GM23338 (cell line): ENCODE measurements at regions not wholly inside any gene's neighbourhood (a gene's known extent, or its start where the extent isn't known, plus 50 kb on each side); places are given as distances from the start of the nearest gene placed in this dataset.

Experiments
- ATAC-seq: fragments of 200-7000 bp; cut with Tn5 transposase; 3 replicates; pipeline ENCODE4 v1.9.1; 2020
- DNase-seq: peaks from one replicate; pipeline ENCODE4 v3.0.0-alpha.2; 2015; ENCODE audit warnings: low spot score
- H2AFZ ChIP-seq: fragments of 200-600 bp; sonication (generic); 2 replicates; pipeline ENCODE4 v1.8.0; 2016; ENCODE audit warnings: antibody characterized with exemption, mild to moderate bottlenecking, moderate library complexity
- H3F3A ChIP-seq: fragments of 200-600 bp; sonication (generic); replicated peaks from 2 replicates; pipeline ENCODE4 v1.8.0; 2017; ENCODE audit warnings: antibody characterized with exemption, mixed run types, low read depth
- H3K27ac ChIP-seq: fragments of 200-600 bp; sonication (generic); 2 replicates; pipeline ENCODE4 v1.6.1; 2016; ENCODE audit warnings: low read depth
- H3K27me3 ChIP-seq: fragments of 200-600 bp; sonication (generic); 2 replicates; pipeline ENCODE4 v1.8.0; 2016; ENCODE audit warnings: mild to moderate bottlenecking, mixed run types, moderate library complexity; ENCODE audit not compliant: insufficient read depth
- H3K36me3 ChIP-seq: fragments of 200-600 bp; sonication (generic); 2 replicates; pipeline ENCODE4 v1.8.0; 2016; ENCODE audit warnings: mild to moderate bottlenecking; ENCODE audit not compliant: insufficient read depth
- H3K4me1 ChIP-seq: fragments of 200-600 bp; sonication (generic); 2 replicates; pipeline ENCODE4 v1.8.0; 2016; ENCODE audit warnings: mild to moderate bottlenecking, moderate library complexity; ENCODE audit not compliant: insufficient read depth
- H3K4me2 ChIP-seq: fragments of 200-600 bp; sonication (generic); 2 replicates; pipeline ENCODE4 v1.7.1; 2017; ENCODE audit warnings: mixed run types
- H3K4me3 ChIP-seq: fragments of 200-600 bp; sonication (generic); 2 replicates; pipeline ENCODE4 v1.6.1; 2016; ENCODE audit warnings: mixed run types
- H3K79me2 ChIP-seq: fragments of 200-600 bp; sonication (generic); replicated peaks from 2 replicates; pipeline ENCODE4 v1.8.0; 2017; ENCODE audit warnings: mild to moderate bottlenecking; ENCODE audit not compliant: insufficient read depth
- H3K9me2 ChIP-seq: fragments of 200-600 bp; sonication (generic); 2 replicates; pipeline ENCODE4 v1.8.0; 2017; ENCODE audit not compliant: insufficient read depth
- H4K20me1 ChIP-seq: fragments of 200-600 bp; sonication (generic); replicated peaks from 2 replicates; pipeline ENCODE4 v1.8.0; 2017; ENCODE audit warnings: mild to moderate bottlenecking; ENCODE audit not compliant: insufficient read depth
- H3K27ac Mint-ChIP-seq: 2 replicates; pipeline ENCODE4 v1.8.0; 2020; ENCODE audit warnings: inconsistent platforms, mild to moderate bottlenecking, moderate library complexity, mixed read lengths
- H3K27me3 Mint-ChIP-seq: 3 replicates; pipeline ENCODE4 v1.8.0; 2022; ENCODE audit warnings: low read depth, mild to moderate bottlenecking, moderate library complexity, mixed read lengths, inconsistent platforms; ENCODE audit not compliant: insufficient read depth, poor library complexity
- H3K36me3 Mint-ChIP-seq: 3 replicates; pipeline ENCODE4 v1.8.0; 2021; ENCODE audit warnings: low read depth, mild to moderate bottlenecking, inconsistent platforms, moderate library complexity, mixed read lengths
- H3K4me1 Mint-ChIP-seq: 3 replicates; pipeline ENCODE4 v1.8.0; 2020; ENCODE audit warnings: mild to moderate bottlenecking, inconsistent platforms, mixed read lengths
- H3K4me3 Mint-ChIP-seq: 3 replicates; pipeline ENCODE4 v1.8.0; 2021; ENCODE audit warnings: moderate library complexity, mild to moderate bottlenecking, inconsistent platforms, mixed read lengths
- H3K9me3 Mint-ChIP-seq: 3 replicates; pipeline ENCODE4 v1.8.0; 2020; ENCODE audit warnings: moderate library complexity, mild to moderate bottlenecking, inconsistent platforms, mixed read lengths
- CREB1 ChIP-seq: fragments of 250-450 bp; sonication (Bioruptor Pico); IDR thresholded peaks from 2 replicates; pipeline ENCODE4 v1.5.0; 2020; ENCODE audit warnings: low read depth, mild to moderate bottlenecking, moderate library complexity
- EZH2 ChIP-seq: fragments of 200-600 bp; sonication (generic); IDR thresholded peaks from one replicate; pipeline ENCODE4 v1.8.0; 2017; ENCODE audit warnings: antibody characterized with exemption, mild to moderate bottlenecking, low read depth; ENCODE audit not compliant: unreplicated experiment
- JUNB ChIP-seq: IDR thresholded peaks from one replicate; pipeline ENCODE4 v1.6.1; 2016; ENCODE audit warnings: antibody characterized with exemption; ENCODE audit not compliant: unreplicated experiment
- STAT1 ChIP-seq: IDR thresholded peaks from one replicate; pipeline ENCODE4 v1.6.1; 2016; ENCODE audit warnings: antibody characterized with exemption; ENCODE audit not compliant: unreplicated experiment
- ZNF331 ChIP-seq: fragments of 250-450 bp; sonication (Bioruptor Pico); IDR thresholded peaks from 2 replicates; pipeline ENCODE4 v1.5.0; 2020; ENCODE audit warnings: low read depth, mild to moderate bottlenecking, moderate library complexity
- TF ChIP-seq, protein P1 (sequence below): IDR thresholded peaks from one replicate; pipeline ENCODE4 v1.6.1; 2018; ENCODE audit warnings: antibody characterized with exemption; ENCODE audit not compliant: unreplicated experiment
- TF ChIP-seq, protein P2 (sequence below): fragments of 250-450 bp; sonication (Bioruptor Pico); IDR thresholded peaks from 2 replicates; pipeline ENCODE4 v1.5.0; 2020; ENCODE audit warnings: mild to moderate bottlenecking, moderate library complexity

DNA sequence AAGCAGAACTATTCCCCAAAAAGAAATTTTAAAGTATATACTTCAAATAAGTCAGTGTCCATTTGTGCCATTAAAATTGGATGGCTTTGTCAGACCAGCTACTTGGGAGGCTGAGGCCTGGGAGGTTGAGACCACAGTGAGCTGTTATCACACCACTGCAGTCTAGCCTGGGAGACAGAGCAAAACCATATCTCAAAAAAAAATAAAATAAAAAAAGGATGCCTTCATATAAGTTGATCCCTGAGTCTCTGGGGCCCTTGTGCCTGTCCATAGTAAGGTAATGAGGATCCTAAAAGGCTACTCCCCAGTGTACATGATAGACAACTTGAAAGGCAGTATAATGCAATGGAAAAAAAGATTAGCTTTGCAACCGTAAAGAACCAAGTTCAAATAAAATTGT is 81.2 kb upstream of the BARHL2 start:
- Mint-ChIP-seq H3K36me3 (no peaks in the 10 kb centered on the region), H3K9me3 (no peaks in the 10 kb centered on the region), H3K4me1 (peaks cover 12% of the 10 kb centered on the region; the same call in 2 of the 3 replicates), H3K4me3 (no peak overlapping the region), H3K27me3 (peaks cover 6% of the 10 kb centered on the region), H3K27ac (no peak overlapping the region)
- no peak for TF ChIP-seq EZH2
- no peak for TF ChIP-seq ZNF331 (CRISPR knock-in tag)
- TF ChIP-seq, protein P1, sequence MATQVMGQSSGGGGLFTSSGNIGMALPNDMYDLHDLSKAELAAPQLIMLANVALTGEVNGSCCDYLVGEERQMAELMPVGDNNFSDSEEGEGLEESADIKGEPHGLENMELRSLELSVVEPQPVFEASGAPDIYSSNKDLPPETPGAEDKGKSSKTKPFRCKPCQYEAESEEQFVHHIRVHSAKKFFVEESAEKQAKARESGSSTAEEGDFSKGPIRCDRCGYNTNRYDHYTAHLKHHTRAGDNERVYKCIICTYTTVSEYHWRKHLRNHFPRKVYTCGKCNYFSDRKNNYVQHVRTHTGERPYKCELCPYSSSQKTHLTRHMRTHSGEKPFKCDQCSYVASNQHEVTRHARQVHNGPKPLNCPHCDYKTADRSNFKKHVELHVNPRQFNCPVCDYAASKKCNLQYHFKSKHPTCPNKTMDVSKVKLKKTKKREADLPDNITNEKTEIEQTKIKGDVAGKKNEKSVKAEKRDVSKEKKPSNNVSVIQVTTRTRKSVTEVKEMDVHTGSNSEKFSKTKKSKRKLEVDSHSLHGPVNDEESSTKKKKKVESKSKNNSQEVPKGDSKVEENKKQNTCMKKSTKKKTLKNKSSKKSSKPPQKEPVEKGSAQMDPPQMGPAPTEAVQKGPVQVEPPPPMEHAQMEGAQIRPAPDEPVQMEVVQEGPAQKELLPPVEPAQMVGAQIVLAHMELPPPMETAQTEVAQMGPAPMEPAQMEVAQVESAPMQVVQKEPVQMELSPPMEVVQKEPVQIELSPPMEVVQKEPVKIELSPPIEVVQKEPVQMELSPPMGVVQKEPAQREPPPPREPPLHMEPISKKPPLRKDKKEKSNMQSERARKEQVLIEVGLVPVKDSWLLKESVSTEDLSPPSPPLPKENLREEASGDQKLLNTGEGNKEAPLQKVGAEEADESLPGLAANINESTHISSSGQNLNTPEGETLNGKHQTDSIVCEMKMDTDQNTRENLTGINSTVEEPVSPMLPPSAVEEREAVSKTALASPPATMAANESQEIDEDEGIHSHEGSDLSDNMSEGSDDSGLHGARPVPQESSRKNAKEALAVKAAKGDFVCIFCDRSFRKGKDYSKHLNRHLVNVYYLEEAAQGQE = no peak
- TF ChIP-seq, protein P2, sequence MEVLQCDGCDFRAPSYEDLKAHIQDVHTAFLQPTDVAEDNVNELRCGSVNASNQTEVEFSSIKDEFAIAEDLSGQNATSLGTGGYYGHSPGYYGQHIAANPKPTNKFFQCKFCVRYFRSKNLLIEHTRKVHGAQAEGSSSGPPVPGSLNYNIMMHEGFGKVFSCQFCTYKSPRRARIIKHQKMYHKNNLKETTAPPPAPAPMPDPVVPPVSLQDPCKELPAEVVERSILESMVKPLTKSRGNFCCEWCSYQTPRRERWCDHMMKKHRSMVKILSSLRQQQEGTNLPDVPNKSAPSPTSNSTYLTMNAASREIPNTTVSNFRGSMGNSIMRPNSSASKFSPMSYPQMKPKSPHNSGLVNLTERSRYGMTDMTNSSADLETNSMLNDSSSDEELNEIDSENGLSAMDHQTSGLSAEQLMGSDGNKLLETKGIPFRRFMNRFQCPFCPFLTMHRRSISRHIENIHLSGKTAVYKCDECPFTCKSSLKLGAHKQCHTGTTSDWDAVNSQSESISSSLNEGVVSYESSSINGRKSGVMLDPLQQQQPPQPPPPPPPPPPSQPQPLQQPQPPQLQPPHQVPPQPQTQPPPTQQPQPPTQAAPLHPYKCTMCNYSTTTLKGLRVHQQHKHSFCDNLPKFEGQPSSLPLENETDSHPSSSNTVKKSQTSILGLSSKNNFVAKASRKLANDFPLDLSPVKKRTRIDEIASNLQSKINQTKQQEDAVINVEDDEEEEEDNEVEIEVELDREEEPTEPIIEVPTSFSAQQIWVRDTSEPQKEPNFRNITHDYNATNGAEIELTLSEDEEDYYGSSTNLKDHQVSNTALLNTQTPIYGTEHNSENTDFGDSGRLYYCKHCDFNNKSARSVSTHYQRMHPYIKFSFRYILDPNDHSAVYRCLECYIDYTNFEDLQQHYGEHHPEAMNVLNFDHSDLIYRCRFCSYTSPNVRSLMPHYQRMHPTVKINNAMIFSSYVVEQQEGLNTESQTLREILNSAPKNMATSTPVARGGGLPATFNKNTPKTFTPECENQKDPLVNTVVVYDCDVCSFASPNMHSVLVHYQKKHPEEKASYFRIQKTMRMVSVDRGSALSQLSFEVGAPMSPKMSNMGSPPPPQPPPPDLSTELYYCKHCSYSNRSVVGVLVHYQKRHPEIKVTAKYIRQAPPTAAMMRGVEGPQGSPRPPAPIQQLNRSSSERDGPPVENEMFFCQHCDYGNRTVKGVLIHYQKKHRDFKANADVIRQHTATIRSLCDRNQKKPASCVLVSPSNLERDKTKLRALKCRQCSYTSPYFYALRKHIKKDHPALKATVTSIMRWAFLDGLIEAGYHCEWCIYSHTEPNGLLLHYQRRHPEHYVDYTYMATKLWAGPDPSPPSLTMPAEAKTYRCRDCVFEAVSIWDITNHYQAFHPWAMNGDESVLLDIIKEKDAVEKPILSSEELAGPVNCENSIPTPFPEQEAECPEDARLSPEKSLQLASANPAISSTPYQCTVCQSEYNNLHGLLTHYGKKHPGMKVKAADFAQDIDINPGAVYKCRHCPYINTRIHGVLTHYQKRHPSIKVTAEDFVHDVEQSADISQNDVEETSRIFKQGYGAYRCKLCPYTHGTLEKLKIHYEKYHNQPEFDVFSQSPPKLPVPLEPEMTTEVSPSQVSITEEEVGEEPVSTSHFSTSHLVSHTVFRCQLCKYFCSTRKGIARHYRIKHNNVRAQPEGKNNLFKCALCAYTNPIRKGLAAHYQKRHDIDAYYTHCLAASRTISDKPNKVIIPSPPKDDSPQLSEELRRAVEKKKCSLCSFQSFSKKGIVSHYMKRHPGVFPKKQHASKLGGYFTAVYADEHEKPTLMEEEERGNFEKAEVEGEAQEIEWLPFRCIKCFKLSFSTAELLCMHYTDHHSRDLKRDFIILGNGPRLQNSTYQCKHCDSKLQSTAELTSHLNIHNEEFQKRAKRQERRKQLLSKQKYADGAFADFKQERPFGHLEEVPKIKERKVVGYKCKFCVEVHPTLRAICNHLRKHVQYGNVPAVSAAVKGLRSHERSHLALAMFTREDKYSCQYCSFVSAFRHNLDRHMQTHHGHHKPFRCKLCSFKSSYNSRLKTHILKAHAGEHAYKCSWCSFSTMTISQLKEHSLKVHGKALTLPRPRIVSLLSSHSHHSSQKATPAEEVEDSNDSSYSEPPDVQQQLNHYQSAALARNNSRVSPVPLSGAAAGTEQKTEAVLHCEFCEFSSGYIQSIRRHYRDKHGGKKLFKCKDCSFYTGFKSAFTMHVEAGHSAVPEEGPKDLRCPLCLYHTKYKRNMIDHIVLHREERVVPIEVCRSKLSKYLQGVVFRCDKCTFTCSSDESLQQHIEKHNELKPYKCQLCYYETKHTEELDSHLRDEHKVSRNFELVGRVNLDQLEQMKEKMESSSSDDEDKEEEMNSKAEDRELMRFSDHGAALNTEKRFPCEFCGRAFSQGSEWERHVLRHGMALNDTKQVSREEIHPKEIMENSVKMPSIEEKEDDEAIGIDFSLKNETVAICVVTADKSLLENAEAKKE (CRISPR knock-in tag) = no peak
- TF ChIP-seq CREB1 (CRISPR knock-in tag) = no peak
- TF ChIP-seq JUNB = no peak
- TF ChIP-seq STAT1 = no peak
- H3K4me2 ChIP-seq = no peak overlapping the region
- DNase-seq = no peak
- peaks cover 6% of the 10 kb centered on the region; the same call in 1 of the 2 replicates for H3K4me1 ChIP-seq
- no peaks in the 10 kb centered on the region for H3K9me2 ChIP-seq
- no peaks in the 10 kb centered on the region for H3K36me3 ChIP-seq
- H3F3A ChIP-seq = no peaks in the 10 kb centered on the region
- no peak for ATAC-seq
- no peaks in the 10 kb centered on the region; the same call in 1 of the 2 replicates for H3K27me3 ChIP-seq
- no peak overlapping the region for H3K4me3 ChIP-seq
- H2AFZ ChIP-seq = no peak overlapping the region
- H4K20me1 ChIP-seq = no peaks in the 10 kb centered on the region
- no peaks in the 10 kb centered on the region for H3K79me2 ChIP-seq
- H3K27ac ChIP-seq = no peak overlapping the region
